Testis (tissue), 2 donors: ENCODE measurements at regions not wholly inside any gene's neighbourhood (a gene's known extent, or its start where the extent isn't known, plus 50 kb on each side); places are given as distances from the start of the nearest gene placed in this dataset.

Source experiments
- POLR2A ChIP-seq: fragments of 450-650 bp; IDR thresholded peaks from one replicate; pipeline ENCODE4 v1.6.1; 2017; ENCODE audit warnings: antibody characterized with exemption, mild to moderate bottlenecking, moderate library complexity
- TF ChIP-seq, protein P1 (sequence below), 3 experiments: fragments of 450-650 bp in 2 of 3; fragments of 200-600 bp in 1 of 3; sonication (generic) in 1 of 3; IDR thresholded peaks; one replicate each; pipeline ENCODE4 v1.5.1; 2016 to 2019; ENCODE audit warnings: antibody characterized with exemption in 3 of 3, mild to moderate bottlenecking in 2 of 3, moderate library complexity in 1 of 3

DNA sequence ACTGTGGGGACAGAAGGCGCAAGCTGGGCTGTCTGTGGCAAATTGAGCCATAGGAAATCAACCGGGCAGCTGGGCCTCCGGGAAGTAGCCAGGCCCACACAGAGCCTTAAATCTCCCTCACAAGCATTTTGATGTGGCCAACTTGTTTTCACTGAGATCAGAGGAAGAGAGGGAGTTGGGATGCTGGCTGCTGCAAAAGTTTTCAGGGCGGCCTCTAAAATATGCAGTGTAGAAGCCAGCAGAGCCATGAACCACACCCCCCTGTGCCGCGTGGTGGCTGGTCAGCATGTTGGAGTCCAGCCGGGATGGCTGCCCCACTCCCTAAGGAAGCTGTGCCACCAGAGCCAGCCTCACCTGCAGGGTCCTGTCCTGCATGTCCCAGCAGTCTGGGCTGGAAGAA is 167.4 kb downstream of the CDC5L start:
- TF ChIP-seq POLR2A = no peak
- TF ChIP-seq, protein P1, sequence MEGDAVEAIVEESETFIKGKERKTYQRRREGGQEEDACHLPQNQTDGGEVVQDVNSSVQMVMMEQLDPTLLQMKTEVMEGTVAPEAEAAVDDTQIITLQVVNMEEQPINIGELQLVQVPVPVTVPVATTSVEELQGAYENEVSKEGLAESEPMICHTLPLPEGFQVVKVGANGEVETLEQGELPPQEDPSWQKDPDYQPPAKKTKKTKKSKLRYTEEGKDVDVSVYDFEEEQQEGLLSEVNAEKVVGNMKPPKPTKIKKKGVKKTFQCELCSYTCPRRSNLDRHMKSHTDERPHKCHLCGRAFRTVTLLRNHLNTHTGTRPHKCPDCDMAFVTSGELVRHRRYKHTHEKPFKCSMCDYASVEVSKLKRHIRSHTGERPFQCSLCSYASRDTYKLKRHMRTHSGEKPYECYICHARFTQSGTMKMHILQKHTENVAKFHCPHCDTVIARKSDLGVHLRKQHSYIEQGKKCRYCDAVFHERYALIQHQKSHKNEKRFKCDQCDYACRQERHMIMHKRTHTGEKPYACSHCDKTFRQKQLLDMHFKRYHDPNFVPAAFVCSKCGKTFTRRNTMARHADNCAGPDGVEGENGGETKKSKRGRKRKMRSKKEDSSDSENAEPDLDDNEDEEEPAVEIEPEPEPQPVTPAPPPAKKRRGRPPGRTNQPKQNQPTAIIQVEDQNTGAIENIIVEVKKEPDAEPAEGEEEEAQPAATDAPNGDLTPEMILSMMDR (IDR thresholded peaks at IDR 0.05) = no peak
